Retina (tissue), 1 donor: ENCODE measurements at regions not wholly inside any gene's neighbourhood (a gene's known extent, or its start where the extent isn't known, plus 50 kb on each side); places are given as distances from the start of the nearest gene placed in this dataset.
A peak's percentile ranks its signal among the peaks of the same experiment; 100 is the strongest.

Experiments
- DNase-seq: peaks from one replicate; pipeline ENCODE4 v3.0.0-alpha.2; 2016

GRCh38 chr6:159118924-159119323 lies 50.3 kb upstream of the FNDC1 start:
- no peak for DNase-seq

- no peak for DNase-seq
These were observed 51.6 kb upstream of the FNDC1 start for GRCh38 chr6:159117563-159117962.

GRCh38 chr6:159117046-159117445 lies 52.2 kb upstream of the FNDC1 start:
- DNase-seq = no peak

- no peak for DNase-seq
These were observed 52.9 kb upstream of the FNDC1 start for GRCh38 chr6:159116343-159116742.

- DNase-seq = no peak
These were observed 54.6 kb upstream of the FNDC1 start for GRCh38 chr6:159114569-159114968.

- DNase-seq = no peak
These were observed 56.0 kb upstream of the FNDC1 start for GRCh38 chr6:159113223-159113622.

GRCh38 chr6:159112714-159113113 lies 56.5 kb upstream of the FNDC1 start:
- no peak for DNase-seq

GRCh38 chr6:159110748-159111147 lies 58.5 kb upstream of the FNDC1 start:
- DNase-seq = no peak

GRCh38 chr6:159110013-159110412 lies 59.2 kb upstream of the FNDC1 start:
- peak; percentile 32 for DNase-seq

GRCh38 chr6:159109391-159109790 lies 59.8 kb upstream of the FNDC1 start:
- DNase-seq = no peak

GRCh38 chr6:159108426-159108985 lies 60.7 kb upstream of the FNDC1 start:
- DNase-seq = peak; percentile 33

GRCh38 chr6:159107451-159108260 lies 61.5 kb upstream of the FNDC1 start:
- no peak for DNase-seq

- peak; percentile 34 for DNase-seq
These were observed 61.9 kb upstream of the TAGAP start for GRCh38 chr6:159106627-159107241.

GRCh38 chr6:159105716-159106115 lies 60.9 kb upstream of the TAGAP start:
- DNase-seq = no peak

- no peak for DNase-seq
These were observed 60.1 kb upstream of the TAGAP start for GRCh38 chr6:159104931-159105330.

- DNase-seq = peak; percentile 83
These were observed 59.6 kb upstream of the TAGAP start for GRCh38 chr6:159104163-159104925.

- DNase-seq = no peak
These were observed 58.8 kb upstream of the TAGAP start for GRCh38 chr6:159103396-159104162.

GRCh38 chr6:159102373-159103160 lies 57.8 kb upstream of the TAGAP start:
- no peak for DNase-seq

- no peak for DNase-seq
These were observed 56.9 kb upstream of the TAGAP start for GRCh38 chr6:159101656-159102055.

- no peak for DNase-seq
These were observed 55.8 kb upstream of the TAGAP start for GRCh38 chr6:159100395-159101182.

- no peak for DNase-seq
These were observed 55.2 kb upstream of the TAGAP start for GRCh38 chr6:159099961-159100360.
